Chondrocyte (in vitro differentiated cells): ENCODE measurements at regions not wholly inside any gene's neighbourhood (a gene's known extent, or its start where the extent isn't known, plus 50 kb on each side); places are given as distances from the start of the nearest gene placed in this dataset.

Experiments
- DNase-seq: peaks from one replicate; pipeline ENCODE4 v3.0.0; 2021; ENCODE audit warnings: mixed read lengths, low spot score
- H3K27ac Mint-ChIP-seq: one replicate; pipeline ENCODE4 v1.8.0; 2021; ENCODE audit warnings: mild to moderate bottlenecking, moderate library complexity, mixed read lengths; ENCODE audit not compliant: unreplicated experiment
- H3K27me3 Mint-ChIP-seq: 2 replicates; pipeline ENCODE4 v1.8.0; 2021; ENCODE audit warnings: low read depth, mixed read lengths
- H3K36me3 Mint-ChIP-seq: 2 replicates; pipeline ENCODE4 v1.8.0; 2021; ENCODE audit warnings: low read depth, mixed read lengths
- H3K4me1 Mint-ChIP-seq: 2 replicates; pipeline ENCODE4 v1.8.0; 2021; ENCODE audit warnings: low read depth, mild to moderate bottlenecking, mixed read lengths
- H3K4me3 Mint-ChIP-seq: one replicate; pipeline ENCODE4 v1.8.0; 2021; ENCODE audit warnings: mild to moderate bottlenecking, moderate library complexity, mixed read lengths; ENCODE audit not compliant: unreplicated experiment
- H3K9me3 Mint-ChIP-seq: 2 replicates; pipeline ENCODE4 v1.8.0; 2021; ENCODE audit warnings: low read depth, mixed read lengths
- TF ChIP-seq, protein P1 (sequence below): fragments of 200-600 bp; sonication (generic); IDR thresholded peaks from 2 replicates; pipeline ENCODE4 v1.5.0; 2021; ENCODE audit warnings: antibody characterized with exemption, mild to moderate bottlenecking, moderate library complexity

DNA sequence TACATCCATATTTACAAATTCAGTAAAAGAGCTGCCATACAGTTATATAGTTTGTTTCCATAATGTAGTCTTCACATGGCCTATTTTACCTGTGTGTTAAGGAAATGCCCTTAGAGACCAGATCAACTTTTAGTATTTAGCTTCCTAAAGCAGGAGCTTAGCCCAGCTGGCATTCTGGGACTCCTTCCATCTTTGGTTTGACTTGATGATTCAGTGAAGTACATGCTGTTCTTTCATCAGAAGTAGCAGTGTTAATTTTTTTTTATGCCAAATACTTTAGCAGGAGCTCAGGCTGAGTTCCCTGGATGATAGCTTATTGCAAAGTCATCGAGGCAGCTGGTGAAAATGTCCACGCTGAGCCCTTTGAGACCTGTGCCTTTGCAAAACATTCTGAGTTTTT lies 101.0 kb downstream of the FOXG1 start:
- H3K27ac Mint-ChIP-seq: no peak overlapping the region
- TF ChIP-seq, protein P1, sequence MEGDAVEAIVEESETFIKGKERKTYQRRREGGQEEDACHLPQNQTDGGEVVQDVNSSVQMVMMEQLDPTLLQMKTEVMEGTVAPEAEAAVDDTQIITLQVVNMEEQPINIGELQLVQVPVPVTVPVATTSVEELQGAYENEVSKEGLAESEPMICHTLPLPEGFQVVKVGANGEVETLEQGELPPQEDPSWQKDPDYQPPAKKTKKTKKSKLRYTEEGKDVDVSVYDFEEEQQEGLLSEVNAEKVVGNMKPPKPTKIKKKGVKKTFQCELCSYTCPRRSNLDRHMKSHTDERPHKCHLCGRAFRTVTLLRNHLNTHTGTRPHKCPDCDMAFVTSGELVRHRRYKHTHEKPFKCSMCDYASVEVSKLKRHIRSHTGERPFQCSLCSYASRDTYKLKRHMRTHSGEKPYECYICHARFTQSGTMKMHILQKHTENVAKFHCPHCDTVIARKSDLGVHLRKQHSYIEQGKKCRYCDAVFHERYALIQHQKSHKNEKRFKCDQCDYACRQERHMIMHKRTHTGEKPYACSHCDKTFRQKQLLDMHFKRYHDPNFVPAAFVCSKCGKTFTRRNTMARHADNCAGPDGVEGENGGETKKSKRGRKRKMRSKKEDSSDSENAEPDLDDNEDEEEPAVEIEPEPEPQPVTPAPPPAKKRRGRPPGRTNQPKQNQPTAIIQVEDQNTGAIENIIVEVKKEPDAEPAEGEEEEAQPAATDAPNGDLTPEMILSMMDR: no peak
- no peaks in the 10 kb centered on the region for H3K9me3 Mint-ChIP-seq
- no peaks in the 10 kb centered on the region for H3K4me1 Mint-ChIP-seq
- DNase-seq: no peak
- H3K4me3 Mint-ChIP-seq: no peak overlapping the region
- no peaks in the 10 kb centered on the region for H3K27me3 Mint-ChIP-seq
- H3K36me3 Mint-ChIP-seq: no peaks in the 10 kb centered on the region

DNA sequence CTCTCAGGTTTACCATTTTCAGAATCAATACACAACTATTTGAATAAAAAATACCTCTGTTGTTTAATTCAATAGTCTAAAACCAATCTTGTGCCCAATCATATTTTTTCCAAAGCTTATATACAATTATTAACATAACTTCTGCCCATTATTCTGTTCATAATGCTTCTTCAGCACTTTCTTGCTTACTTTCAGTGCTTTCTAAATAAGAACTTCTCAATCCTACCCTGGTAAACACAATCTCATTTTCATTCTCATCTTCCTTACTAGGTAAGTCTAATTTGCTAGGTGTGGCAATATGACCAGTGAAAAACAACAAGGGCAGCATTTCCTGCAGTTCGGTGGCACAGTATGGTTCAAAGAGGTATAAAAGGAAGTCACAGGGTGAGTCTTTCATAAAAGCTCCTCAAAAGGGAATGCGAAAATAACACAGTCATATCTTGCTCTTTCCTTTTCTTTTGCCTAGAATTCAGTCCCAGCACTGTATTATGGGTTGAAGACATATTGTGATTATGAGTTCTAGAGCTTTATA lies 103.5 kb downstream of the FOXG1 start:
- no peaks in the 10 kb centered on the region for H3K4me1 Mint-ChIP-seq

DNA sequence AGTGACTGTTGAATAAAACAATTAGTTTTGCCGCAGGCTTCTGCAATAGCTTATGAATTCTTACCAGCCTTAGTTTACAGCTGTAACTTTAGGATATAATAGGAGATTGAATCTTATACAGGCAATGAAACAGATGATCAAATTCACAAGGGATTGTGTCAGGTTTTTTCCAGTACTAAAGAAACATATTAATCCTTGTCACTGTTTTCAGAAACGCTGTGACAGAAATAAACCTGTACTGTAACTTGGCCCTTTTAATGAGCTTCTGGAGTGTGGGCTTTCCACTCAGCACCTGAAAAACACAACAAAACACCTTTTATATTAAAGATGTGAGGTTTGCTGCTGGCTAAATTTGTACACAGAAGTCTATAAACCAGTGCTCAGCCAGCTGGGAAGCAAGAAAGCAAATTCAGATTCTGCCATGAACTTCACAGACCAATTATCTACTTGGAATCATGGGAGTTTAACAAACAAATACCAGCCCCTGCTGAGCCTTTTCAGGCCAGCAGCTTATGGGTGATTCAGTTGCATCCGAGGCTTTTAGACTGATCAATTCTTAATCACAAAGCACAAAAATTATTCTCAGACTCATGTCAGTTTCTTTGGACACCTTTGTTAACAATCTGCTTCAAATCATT lies 109.5 kb downstream of the FOXG1 start:
- no peaks in the 10 kb centered on the region for H3K36me3 Mint-ChIP-seq
- no peak overlapping the region for H3K27ac Mint-ChIP-seq
- H3K4me3 Mint-ChIP-seq: no peak overlapping the region
- H3K9me3 Mint-ChIP-seq: no peaks in the 10 kb centered on the region
- no peaks in the 10 kb centered on the region for H3K4me1 Mint-ChIP-seq
- TF ChIP-seq, protein P1: no peak
- no peak for DNase-seq
- no peaks in the 10 kb centered on the region for H3K27me3 Mint-ChIP-seq

More for the DNA sequence above, 103.5 kb downstream of the FOXG1 start:
- no peak for DNase-seq
- no peak overlapping the region for H3K27ac Mint-ChIP-seq
- H3K27me3 Mint-ChIP-seq: no peaks in the 10 kb centered on the region
- H3K9me3 Mint-ChIP-seq: no peaks in the 10 kb centered on the region
- TF ChIP-seq, protein P1: no peak
- no peak overlapping the region for H3K4me3 Mint-ChIP-seq
- no peaks in the 10 kb centered on the region for H3K36me3 Mint-ChIP-seq

- no peak for DNase-seq
- H3K27ac Mint-ChIP-seq: no peak overlapping the region
- TF ChIP-seq, protein P1: no peak
- no peaks in the 10 kb centered on the region for H3K9me3 Mint-ChIP-seq
- H3K4me3 Mint-ChIP-seq: no peak overlapping the region
- H3K36me3 Mint-ChIP-seq: no peaks in the 10 kb centered on the region
- H3K27me3 Mint-ChIP-seq: no peaks in the 10 kb centered on the region
- no peaks in the 10 kb centered on the region for H3K4me1 Mint-ChIP-seq
Observed at GRCh38 chr14:28876572-28876945, 110.0 kb downstream of the FOXG1 start.

- TF ChIP-seq, protein P1: no peak
- Mint-ChIP-seq H3K4me3 (no peak overlapping the region), H3K4me1 (no peaks in the 10 kb centered on the region), H3K27me3 (no peaks in the 10 kb centered on the region), H3K27ac (no peak overlapping the region), H3K9me3 (no peaks in the 10 kb centered on the region), H3K36me3 (no peaks in the 10 kb centered on the region)
- no peak for DNase-seq
Observed at GRCh38 chr14:28877923-28878322, 111.3 kb downstream of the FOXG1 start.
